CMK (cell line): ENCODE measurements at regions not wholly inside any gene's neighbourhood (a gene's known extent, or its start where the extent isn't known, plus 50 kb on each side); places are given as distances from the start of the nearest gene placed in this dataset.

Experiments used
- DNase-seq: peaks from one replicate; pipeline ENCODE4 v3.0.0-alpha.2; 2010; ENCODE audit warnings: low read depth

GRCh38 chr1:59026472-59026948, 242.7 kb upstream of the JUN start:
- no peak for DNase-seq

DNA sequence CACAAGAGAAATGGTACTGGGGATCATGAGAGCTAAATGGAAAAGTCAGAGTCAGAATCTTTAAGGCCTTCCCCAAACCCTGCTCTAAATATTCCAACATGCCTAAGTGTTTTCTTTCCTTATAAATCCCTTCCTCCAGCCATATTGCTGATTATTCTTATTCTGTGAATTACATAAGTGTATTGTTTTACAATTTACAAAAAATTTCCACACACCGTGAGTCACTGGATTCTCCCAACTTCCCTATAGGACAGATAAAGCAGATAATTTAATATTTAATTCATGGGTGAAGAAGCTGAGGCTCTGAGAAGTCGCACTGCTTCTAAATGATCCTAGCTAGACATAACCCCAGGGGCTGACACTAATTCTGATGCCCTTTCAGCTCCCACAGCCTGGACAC, 243.3 kb upstream of the JUN start:
- DNase-seq = no peak

DNA sequence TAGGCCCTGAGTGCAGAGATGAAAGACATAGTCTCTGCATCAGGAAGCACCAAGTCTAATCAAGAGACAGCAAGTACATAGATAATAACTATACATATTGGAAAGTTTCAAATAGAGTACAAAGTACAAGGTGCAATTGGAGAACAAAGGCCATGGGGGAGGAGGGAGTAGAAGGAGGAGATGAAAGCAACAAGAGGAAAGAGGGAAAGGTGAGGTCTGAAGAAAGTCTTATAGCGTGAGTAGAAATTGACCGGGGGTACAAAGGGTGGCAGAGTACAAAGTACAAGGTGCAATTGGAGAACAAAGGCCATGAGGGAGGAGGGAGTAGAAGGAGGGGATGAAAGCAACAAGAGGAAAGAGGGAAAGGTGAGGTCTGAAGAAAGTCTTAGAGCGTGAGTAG, 244.2 kb upstream of the JUN start:
- no peak for DNase-seq

- no peak for DNase-seq
Measured at GRCh38 chr1:59029411-59030167, 245.7 kb upstream of the JUN start.

GRCh38 chr1:59032228-59032627, 248.4 kb upstream of the JUN start:
- no peak for DNase-seq

DNA sequence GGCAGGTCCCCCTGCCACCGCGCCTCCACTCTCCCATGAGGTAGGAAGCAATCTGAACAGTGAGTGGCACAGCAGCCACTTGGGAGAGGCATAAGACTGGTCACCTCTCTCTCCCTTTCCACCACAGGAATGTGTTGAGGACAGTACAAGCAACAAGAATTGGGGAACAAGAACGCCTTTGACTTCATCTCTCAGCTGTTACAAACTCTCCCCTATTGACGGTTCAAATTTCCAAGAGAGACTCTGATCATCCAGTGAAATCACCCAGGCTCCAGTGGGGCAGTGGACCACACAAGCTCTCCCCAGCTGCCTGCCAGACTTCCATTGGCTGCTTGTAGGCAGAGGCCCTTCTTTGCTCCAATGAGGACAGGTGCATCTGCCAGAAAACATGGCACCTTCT, 249.9 kb upstream of the JUN start:
- DNase-seq = no peak

DNA sequence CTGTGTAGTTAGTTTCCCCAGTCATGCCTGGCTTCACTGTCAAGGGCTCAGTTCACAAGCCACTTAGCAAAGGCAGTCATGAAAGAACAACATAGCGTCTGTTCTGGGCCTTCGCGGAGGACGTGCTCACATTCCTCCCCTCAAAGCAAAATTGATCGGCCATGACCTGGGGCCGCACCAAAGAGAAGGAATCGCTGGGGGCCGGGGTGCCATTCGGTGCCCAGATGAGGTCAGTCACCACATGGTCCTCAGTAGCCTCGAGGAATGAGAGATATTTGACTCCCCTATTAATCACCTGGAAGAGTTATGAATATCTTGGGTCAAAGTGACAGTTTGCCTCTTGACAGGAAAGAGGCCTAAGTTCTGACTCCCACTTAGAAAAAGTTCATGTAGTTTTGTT, 251.1 kb upstream of the JUN start:
- DNase-seq = no peak

- no peak for DNase-seq
Measured at GRCh38 chr1:59039551-59039950, 255.7 kb upstream of the JUN start.

DNA sequence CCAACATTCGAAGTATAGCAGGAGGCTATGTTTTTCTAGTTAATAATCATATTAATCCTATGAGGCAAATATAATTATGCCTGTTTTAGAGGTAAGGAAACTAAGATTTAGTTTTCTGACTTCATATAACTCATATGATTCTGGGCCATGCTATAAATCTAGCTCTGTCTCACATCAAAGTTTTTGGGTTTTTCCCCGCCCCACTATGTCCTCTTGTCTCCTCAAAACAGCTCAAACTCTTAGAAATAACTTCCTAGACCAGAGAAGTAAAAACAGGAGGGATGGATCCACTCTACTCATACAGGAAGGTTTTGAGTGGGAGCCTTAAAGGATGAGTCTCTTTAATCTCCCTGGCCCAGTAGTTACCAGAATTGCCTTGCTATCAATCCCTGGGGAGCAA, 256.4 kb upstream of the FGGY start:
- DNase-seq = no peak

GRCh38 chr1:59041646-59042277, 255.1 kb upstream of the FGGY start:
- DNase-seq = no peak

DNA sequence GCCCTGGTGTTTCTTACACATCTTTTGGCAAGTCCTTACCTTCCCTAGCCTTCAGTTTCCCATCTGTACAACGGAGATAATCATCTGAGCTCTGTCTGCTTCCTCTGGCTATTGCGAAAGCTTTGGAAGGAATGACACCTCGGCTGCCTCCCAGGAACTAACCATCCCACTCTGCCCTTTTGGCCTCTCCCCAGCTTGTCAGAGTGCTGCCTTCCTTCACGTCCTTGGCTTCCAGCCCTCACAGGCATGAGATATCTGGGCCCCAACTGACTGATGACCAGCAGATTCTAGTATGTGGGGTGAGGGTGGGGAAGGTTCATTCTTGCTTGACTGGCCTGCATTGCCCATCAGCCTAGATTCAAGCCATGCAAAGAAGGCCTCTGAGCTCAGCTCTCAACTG, 253.1 kb upstream of the FGGY start:
- no peak for DNase-seq

- DNase-seq = no peak
Measured at GRCh38 chr1:59044535-59045121, 252.3 kb upstream of the FGGY start.

- DNase-seq = no peak
Measured at GRCh38 chr1:59045137-59045536, 251.8 kb upstream of the FGGY start.

GRCh38 chr1:59045636-59046035, 251.3 kb upstream of the FGGY start:
- no peak for DNase-seq

GRCh38 chr1:59046134-59046533, 250.8 kb upstream of the FGGY start:
- DNase-seq = no peak

DNA sequence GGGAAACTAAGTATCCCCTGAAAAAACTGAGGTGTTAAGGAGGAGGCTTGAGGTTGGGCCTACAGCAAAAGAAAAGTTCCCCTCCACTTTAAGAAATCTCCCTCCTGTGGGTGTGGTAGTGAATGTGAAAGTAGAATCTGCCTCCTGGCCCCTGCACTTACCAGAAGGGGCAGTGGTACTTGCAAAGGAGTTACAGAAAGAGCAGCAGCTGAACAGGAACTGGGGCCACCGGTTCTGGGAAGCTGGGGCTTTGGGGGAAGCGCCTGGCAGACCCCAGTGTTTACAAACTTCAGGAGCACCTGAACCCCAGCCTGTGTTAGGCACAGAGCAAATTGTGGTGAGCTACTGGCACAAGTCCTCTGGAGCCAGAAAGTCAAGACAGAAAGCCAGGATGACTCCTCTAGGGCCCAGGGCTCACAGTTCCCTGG, 250.2 kb upstream of the FGGY start:
- no peak for DNase-seq

DNA sequence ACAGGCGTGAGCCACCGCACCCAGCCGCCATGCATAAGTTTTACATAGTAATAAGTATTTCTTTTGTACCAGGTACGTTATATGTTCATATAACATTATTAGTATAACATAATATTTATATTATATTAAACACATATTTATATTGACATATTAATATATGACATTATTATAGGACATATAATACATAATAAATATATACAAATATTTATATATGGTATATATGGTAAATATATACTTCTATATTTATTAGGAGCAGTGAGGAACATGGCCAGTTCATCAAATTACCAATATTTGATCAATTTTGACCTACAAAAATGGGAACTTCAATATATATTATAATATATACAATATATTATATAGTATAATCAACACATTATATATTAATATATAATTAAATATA, 245.9 kb upstream of the FGGY start:
- no peak for DNase-seq

DNA sequence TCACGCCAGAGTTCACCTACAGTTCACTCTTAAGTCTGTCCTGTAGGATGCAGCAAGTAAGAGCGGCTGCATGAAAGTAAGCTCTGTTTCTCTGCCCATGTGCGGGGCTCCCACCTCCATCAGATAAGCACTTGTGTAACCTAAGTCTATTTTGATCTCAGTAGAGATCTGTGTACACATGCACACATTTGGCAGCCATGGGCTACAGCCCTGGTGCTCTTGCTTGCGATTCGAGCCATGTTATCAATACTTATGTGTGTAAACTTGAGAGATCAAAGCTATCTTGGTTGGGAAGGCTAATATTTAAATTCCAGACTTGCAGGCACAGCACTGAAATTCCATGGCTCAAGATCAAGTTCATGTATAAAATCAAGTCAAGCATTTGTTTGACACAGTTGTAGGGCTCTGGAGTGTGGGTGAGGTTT, 244.7 kb upstream of the FGGY start:
- no peak for DNase-seq

GRCh38 chr1:59054172-59054571, 242.7 kb upstream of the FGGY start:
- no peak for DNase-seq

DNA sequence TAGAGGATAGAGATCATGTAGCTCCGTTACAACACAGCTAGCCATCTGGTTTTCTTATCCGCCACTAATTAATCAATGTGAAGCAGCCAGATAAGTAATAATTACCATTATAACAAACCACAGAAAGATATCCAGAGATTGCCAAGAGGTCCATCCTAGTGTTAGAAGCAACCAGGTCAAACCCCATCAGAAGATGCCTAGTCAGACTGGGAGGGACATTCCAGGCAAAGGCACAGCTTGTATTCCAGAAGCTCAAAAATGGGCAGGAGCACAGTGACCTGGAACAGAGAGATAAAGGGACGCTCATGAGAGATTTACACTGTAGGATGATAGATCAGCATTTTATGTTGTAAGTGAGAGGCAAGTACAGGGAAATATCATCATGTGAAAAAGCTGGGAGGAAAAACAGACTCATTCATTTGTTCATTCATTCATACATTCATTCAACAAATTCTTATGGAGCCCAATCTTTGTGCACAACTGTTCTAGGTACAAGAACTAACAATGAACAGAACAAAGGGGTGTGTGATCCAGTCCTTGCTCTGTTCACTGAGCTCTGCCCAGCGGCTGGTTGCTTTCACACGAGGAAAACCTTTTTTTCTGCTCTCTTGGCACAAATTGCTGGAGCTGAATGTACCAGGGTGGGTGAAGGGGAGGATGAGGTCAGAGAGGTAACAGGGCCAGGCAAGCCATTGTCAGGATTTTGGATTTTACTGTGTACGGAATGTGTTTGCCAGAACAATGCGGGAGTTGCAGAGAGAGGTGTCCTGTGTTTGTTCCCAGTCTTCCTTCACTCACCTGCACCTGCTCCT, 240.8 kb upstream of the FGGY start:
- no peak for DNase-seq

- no peak for DNase-seq
Measured at GRCh38 chr1:59057211-59057694, 239.6 kb upstream of the FGGY start.

GRCh38 chr1:59057796-59058195, 239.1 kb upstream of the FGGY start:
- DNase-seq = no peak
